Neuronal stem cell (in vitro differentiated cells): ENCODE measurements at regions not wholly inside any gene's neighbourhood (a gene's known extent, or its start where the extent isn't known, plus 50 kb on each side); places are given as distances from the start of the nearest gene placed in this dataset.

Source experiments
- DNase-seq: peaks from one replicate; pipeline ENCODE4 v3.0.0-alpha.2; 2013; ENCODE audit warnings: low spot score
- H2AFZ ChIP-seq: one replicate; pipeline ENCODE4 v1.6.1; 2013; ENCODE audit warnings: mild to moderate bottlenecking, low read length, inconsistent platforms
- H2AK5ac ChIP-seq: 2 replicates; pipeline ENCODE4 v1.6.1; 2013; ENCODE audit warnings: low read depth, mild to moderate bottlenecking, inconsistent platforms, low read length, moderate library complexity, mixed read lengths
- H2BK120ac ChIP-seq: 2 replicates; pipeline ENCODE4 v1.6.1; 2013; ENCODE audit warnings: low read depth, mild to moderate bottlenecking, inconsistent platforms, low read length, moderate library complexity, mixed read lengths
- H2BK12ac ChIP-seq: one replicate; pipeline ENCODE4 v1.6.1; 2013; ENCODE audit warnings: low read length, inconsistent platforms
- H2BK15ac ChIP-seq: 2 replicates; pipeline ENCODE4 v1.6.1; 2013; ENCODE audit warnings: mild to moderate bottlenecking, low read length, inconsistent platforms, mixed read lengths
- H2BK5ac ChIP-seq: one replicate; pipeline ENCODE4 v1.6.1; 2013; ENCODE audit warnings: inconsistent platforms, mild to moderate bottlenecking, low read length, moderate library complexity
- H3K14ac ChIP-seq: one replicate; pipeline ENCODE4 v1.6.1; 2013; ENCODE audit warnings: low read length, inconsistent platforms
- H3K18ac ChIP-seq: 2 replicates; pipeline ENCODE4 v1.6.1; 2013; ENCODE audit warnings: low read length, inconsistent platforms
- H3K23ac ChIP-seq: 2 replicates; pipeline ENCODE4 v1.6.1; 2013; ENCODE audit warnings: low read depth, mild to moderate bottlenecking, mixed read lengths, low read length, inconsistent platforms; ENCODE audit not compliant: poor library complexity
- H3K27ac ChIP-seq: replicated peaks from 3 replicates; pipeline ENCODE4 v1.5.1; 2013; ENCODE audit warnings: low read length, inconsistent platforms
- H3K27me3 ChIP-seq, 3 experiments: 2 replicates each; pipeline ENCODE4 v1.6.1; 2013; ENCODE audit warnings: low read length in 3 of 3, mild to moderate bottlenecking in 2 of 3, inconsistent platforms in 1 of 3, low read depth in 1 of 3, mixed read lengths in 1 of 3, moderate library complexity in 1 of 3; ENCODE audit not compliant: control insufficient read depth in 3 of 3, insufficient read depth in 3 of 3
- H3K36me3 ChIP-seq, 2 donors: replicated peaks in 1 of 2; 2 replicates each; pipeline ENCODE4 v1.6.1; 2013; ENCODE audit warnings: low read length in 2 of 2; ENCODE audit not compliant: control insufficient read depth in 2 of 2, insufficient read depth in 2 of 2
- H3K4ac ChIP-seq: 2 replicates; pipeline ENCODE4 v1.6.1; 2013; ENCODE audit warnings: inconsistent platforms, mild to moderate bottlenecking, low read length, moderate library complexity
- H3K4me1 ChIP-seq, 2 donors: 1 replicate in 1 of 2; 2 replicates in 1 of 2; pipeline ENCODE4 v1.6.1; 2013; ENCODE audit warnings: low read length in 2 of 2, low read depth in 1 of 2; ENCODE audit not compliant: control insufficient read depth in 2 of 2, insufficient read depth in 1 of 2
- H3K4me2 ChIP-seq: one replicate; pipeline ENCODE4 v1.6.1; 2013; ENCODE audit warnings: mild to moderate bottlenecking, low read length, inconsistent platforms; ENCODE audit not compliant: insufficient read depth, poor library complexity, severe bottlenecking
- H3K4me3 ChIP-seq, 2 donors: 2 replicates each; pipeline ENCODE4 v1.5.1; 2013; ENCODE audit warnings: low read length in 2 of 2, mild to moderate bottlenecking in 2 of 2, inconsistent platforms in 1 of 2, moderate library complexity in 1 of 2
- H3K79me1 ChIP-seq: one replicate; pipeline ENCODE4 v1.6.1; 2013; ENCODE audit warnings: low read depth, mild to moderate bottlenecking, inconsistent platforms, low read length, moderate library complexity
- H3K9ac ChIP-seq: one replicate; pipeline ENCODE4 v1.6.1; 2013; ENCODE audit warnings: mild to moderate bottlenecking, low read depth, low read length, inconsistent platforms; ENCODE audit not compliant: poor library complexity
- H3K9me3 ChIP-seq, 2 donors: replicated peaks in 1 of 2; 2 replicates each; pipeline versions ENCODE3 to v1.6.1; 2013; ENCODE audit warnings: low read length in 2 of 2, mild to moderate bottlenecking in 2 of 2, inconsistent platforms in 1 of 2, low read depth in 1 of 2, mixed read lengths in 1 of 2, moderate library complexity in 1 of 2; ENCODE audit not compliant: control insufficient read depth in 2 of 2, insufficient read depth in 1 of 2
- H4K8ac ChIP-seq: one replicate; pipeline ENCODE4 v1.6.1; 2013; ENCODE audit warnings: low read depth, mild to moderate bottlenecking, inconsistent platforms, low read length, moderate library complexity
- H4K91ac ChIP-seq: one replicate; pipeline ENCODE4 v1.6.1; 2013; ENCODE audit warnings: low read length, low read depth, mild to moderate bottlenecking, inconsistent platforms; ENCODE audit not compliant: poor library complexity
- WGBS, 2 donors: extraction: QIAGEN DNeasy Blood & Tissue Kit; methylation state at CpG; one replicate each; pipeline ENCODE4 v1.1.7; 2013; ENCODE audit warnings: missing lambda C conversion rate in 2 of 2, mixed read lengths in 1 of 2; ENCODE audit not compliant: insufficient read length in 2 of 2, insufficient replicate concordance in 1 of 2; ENCODE audit errors: extremely low coverage in 2 of 2; 5-methylcytosine and 5-hydroxymethylcytosine counted together

- no peaks in the 10 kb centered on the region for H3K36me3 ChIP-seq
- H2BK120ac ChIP-seq: no peak overlapping the region
- no peak overlapping the region for H3K14ac ChIP-seq
- no peak overlapping the region for H4K91ac ChIP-seq
- H2BK5ac ChIP-seq: no peak overlapping the region
- no peaks in the 10 kb centered on the region for H3K79me1 ChIP-seq
- H2AK5ac ChIP-seq: no peak overlapping the region
- no peak overlapping the region for H4K8ac ChIP-seq
- H2BK15ac ChIP-seq: no peak overlapping the region
- H3K27me3 ChIP-seq: no peaks in the 10 kb centered on the region
- H3K23ac ChIP-seq: no peak overlapping the region
- no peak overlapping the region for H2AFZ ChIP-seq
- H3K4me3 ChIP-seq: no peak overlapping the region
- H3K9ac ChIP-seq: no peak overlapping the region
- H3K27ac ChIP-seq: no peak overlapping the region
- peaks cover 1 to 8% of the 10 kb centered on the region in 2 donors for H3K4me1 ChIP-seq
- DNase-seq: no peak
- H3K9me3 ChIP-seq: no peaks in the 10 kb centered on the region
- no peak overlapping the region for H2BK12ac ChIP-seq
- H3K4me2 ChIP-seq: no peak overlapping the region
- no peak overlapping the region for H3K4ac ChIP-seq
- WGBS, 2 donors: no CpG with 5 or more reads among the region's 1 CpG
- no peak overlapping the region for H3K18ac ChIP-seq
Measured at GRCh38 chr15:95898761-95899160, 431.7 kb upstream of the NR2F2 start.

GRCh38 chr15:95901271-95901670, 429.2 kb upstream of the NR2F2 start:
- Histone ChIP-seq H3K14ac (no peak overlapping the region), H3K4me1 (peaks cover 1 to 8% of the 10 kb centered on the region in 2 donors), H2BK5ac (no peak overlapping the region), H3K36me3 (no peaks in the 10 kb centered on the region), H3K9me3 (no peaks in the 10 kb centered on the region), H3K79me1 (no peaks in the 10 kb centered on the region), H4K91ac (no peak overlapping the region), H3K4me3 (no peak overlapping the region), H2BK120ac (no peak overlapping the region), H3K4me2 (no peak overlapping the region), H4K8ac (no peak overlapping the region), H2AFZ (no peak overlapping the region), H2AK5ac (no peak overlapping the region), H3K18ac (no peak overlapping the region), H3K27ac (no peak overlapping the region), H3K4ac (no peak overlapping the region), H3K9ac (no peak overlapping the region), H3K27me3 (no peaks in the 10 kb centered on the region), H2BK12ac (no peak overlapping the region), H2BK15ac (no peak overlapping the region), H3K23ac (no peak overlapping the region)
- DNase-seq: no peak
- no CpG with 5 or more reads among the region's 6 CpGs for WGBS, 2 donors

GRCh38 chr15:95902606-95903005, 427.9 kb upstream of the NR2F2 start:
- no peak overlapping the region for H3K4me2 ChIP-seq
- H3K4ac ChIP-seq: no peak overlapping the region

GRCh38 chr15:95903352-95903751, 427.1 kb upstream of the NR2F2 start:
- Histone ChIP-seq H3K18ac (no peak overlapping the region), H3K4ac (no peak overlapping the region), H4K91ac (no peak overlapping the region), H3K14ac (no peak overlapping the region), H4K8ac (no peak overlapping the region), H3K4me1 (peaks cover 3 to 8% of the 10 kb centered on the region in 2 donors), H2BK5ac (no peak overlapping the region), H3K79me1 (no peaks in the 10 kb centered on the region), H2BK15ac (no peak overlapping the region), H3K9me3 (no peaks in the 10 kb centered on the region), H3K9ac (no peak overlapping the region), H3K23ac (no peak overlapping the region), H3K36me3 (no peaks in the 10 kb centered on the region), H3K27me3 (no peaks in the 10 kb centered on the region), H2BK120ac (no peak overlapping the region), H3K27ac (no peak overlapping the region), H3K4me3 (no peak overlapping the region), H2BK12ac (no peak overlapping the region), H2AK5ac (no peak overlapping the region), H3K4me2 (no peak overlapping the region), H2AFZ (no peak overlapping the region)
- DNase-seq: no peak
- WGBS, 2 donors: no CpG with 5 or more reads among the region's 4 CpGs

More at GRCh38 chr15:95902606-95903005, 427.9 kb upstream of the NR2F2 start:
- Histone ChIP-seq H4K8ac (no peak overlapping the region), H4K91ac (no peak overlapping the region), H3K36me3 (no peaks in the 10 kb centered on the region), H3K14ac (no peak overlapping the region), H2AK5ac (no peak overlapping the region), H3K9me3 (no peaks in the 10 kb centered on the region), H2BK15ac (no peak overlapping the region), H3K27ac (no peak overlapping the region), H3K79me1 (no peaks in the 10 kb centered on the region), H2BK12ac (no peak overlapping the region), H2BK5ac (no peak overlapping the region), H2AFZ (peak overlapping the region; percentile 9), H3K23ac (no peak overlapping the region), H3K4me3 (no peak overlapping the region), H3K4me1 (peaks cover 3 to 8% of the 10 kb centered on the region in 2 donors), H3K27me3 (no peaks in the 10 kb centered on the region), H3K18ac (no peak overlapping the region), H3K9ac (no peak overlapping the region), H2BK120ac (no peak overlapping the region)
- no peak for DNase-seq
- no CpG with 5 or more reads among the region's 3 CpGs for WGBS, 2 donors
